Mesothelial cell of epicardium (in vitro differentiated cells): ENCODE measurements at regions not wholly inside any gene's neighbourhood (a gene's known extent, or its start where the extent isn't known, plus 50 kb on each side); places are given as distances from the start of the nearest gene placed in this dataset.

Experiments used
- DNase-seq, 2 experiments: peaks; one replicate each; pipeline ENCODE4 v3.0.0; 2021; ENCODE audit warnings: low spot score in 2 of 2; ENCODE audit not compliant: unreplicated experiment in 2 of 2
- H3K27ac Mint-ChIP-seq: 2 replicates; pipeline ENCODE4 v1.8.0; 2021; ENCODE audit warnings: mixed read lengths
- H3K27me3 Mint-ChIP-seq: 2 replicates; pipeline ENCODE4 v1.8.0; 2021; ENCODE audit warnings: low read depth, mixed read lengths
- H3K36me3 Mint-ChIP-seq: 2 replicates; pipeline ENCODE4 v1.8.0; 2021; ENCODE audit warnings: mixed read lengths
- H3K4me1 Mint-ChIP-seq: 2 replicates; pipeline ENCODE4 v1.8.0; 2021; ENCODE audit warnings: mixed read lengths
- H3K4me3 Mint-ChIP-seq: 2 replicates; pipeline ENCODE4 v1.8.0; 2021; ENCODE audit warnings: mild to moderate bottlenecking, moderate library complexity, mixed read lengths
- H3K9me3 Mint-ChIP-seq: 2 replicates; pipeline ENCODE4 v1.8.0; 2021; ENCODE audit warnings: mixed read lengths
- CTCF ChIP-seq: fragments of 200-600 bp; sonication (generic); IDR thresholded peaks from one replicate; pipeline ENCODE4 v1.5.0; 2021; ENCODE audit warnings: antibody characterized with exemption; ENCODE audit not compliant: unreplicated experiment

GRCh38 chr6:3515669-3516068, 58.8 kb upstream of the SLC22A23 start:
- Mint-ChIP-seq H3K4me1 (peaks cover 37% of the 10 kb centered on the region), H3K36me3 (no peaks in the 10 kb centered on the region), H3K27ac (no peak overlapping the region), H3K9me3 (no peaks in the 10 kb centered on the region), H3K27me3 (no peaks in the 10 kb centered on the region), H3K4me3 (no peak overlapping the region)
- DNase-seq: no peak
- no peak for TF ChIP-seq CTCF

- no peaks in the 10 kb centered on the region for H3K9me3 Mint-ChIP-seq
- TF ChIP-seq CTCF: no peak
- no peak overlapping the region for H3K27ac Mint-ChIP-seq
- H3K36me3 Mint-ChIP-seq: no peaks in the 10 kb centered on the region
- H3K4me1 Mint-ChIP-seq: peaks cover 25% of the 10 kb centered on the region
- DNase-seq: no peak
- H3K27me3 Mint-ChIP-seq: no peaks in the 10 kb centered on the region
- H3K4me3 Mint-ChIP-seq: no peak overlapping the region
Measured at GRCh38 chr6:3513416-3513815, 56.6 kb upstream of the SLC22A23 start.

- no peak overlapping the region for H3K4me3 Mint-ChIP-seq
- peaks cover 20% of the 10 kb centered on the region for H3K4me1 Mint-ChIP-seq
- H3K27me3 Mint-ChIP-seq: no peaks in the 10 kb centered on the region
- no peak for DNase-seq
- H3K36me3 Mint-ChIP-seq: no peaks in the 10 kb centered on the region
- no peaks in the 10 kb centered on the region for H3K9me3 Mint-ChIP-seq
- no peak overlapping the region for H3K27ac Mint-ChIP-seq
- TF ChIP-seq CTCF: no peak
Measured at GRCh38 chr6:3512832-3513231, 56.0 kb upstream of the SLC22A23 start.

- DNase-seq: no peak
- no peak for TF ChIP-seq CTCF
- H3K27me3 Mint-ChIP-seq: no peaks in the 10 kb centered on the region
- peak overlapping the region; percentile 52 for H3K27ac Mint-ChIP-seq
- H3K4me1 Mint-ChIP-seq: peaks cover 39% of the 10 kb centered on the region
- H3K4me3 Mint-ChIP-seq: no peak overlapping the region
- H3K36me3 Mint-ChIP-seq: no peaks in the 10 kb centered on the region
- H3K9me3 Mint-ChIP-seq: no peaks in the 10 kb centered on the region
Measured at GRCh38 chr6:3510617-3511016, 53.8 kb upstream of the SLC22A23 start.

- Mint-ChIP-seq H3K4me1 (peaks cover 39% of the 10 kb centered on the region), H3K36me3 (no peaks in the 10 kb centered on the region), H3K27ac (no peak overlapping the region), H3K4me3 (no peak overlapping the region), H3K9me3 (no peaks in the 10 kb centered on the region), H3K27me3 (no peaks in the 10 kb centered on the region)
- DNase-seq: no peak
- no peak for TF ChIP-seq CTCF
Measured at GRCh38 chr6:3510178-3510577, 53.3 kb upstream of the SLC22A23 start.

GRCh38 chr6:3509336-3509735, 52.5 kb upstream of the SLC22A23 start:
- no peaks in the 10 kb centered on the region for H3K9me3 Mint-ChIP-seq
- H3K4me3 Mint-ChIP-seq: no peak overlapping the region
- H3K36me3 Mint-ChIP-seq: no peaks in the 10 kb centered on the region
- no peak for TF ChIP-seq CTCF
- no peak for DNase-seq
- H3K27ac Mint-ChIP-seq: no peak overlapping the region
- no peaks in the 10 kb centered on the region for H3K27me3 Mint-ChIP-seq
- H3K4me1 Mint-ChIP-seq: peaks cover 39% of the 10 kb centered on the region
